ENCODE measurements at regions not wholly inside any gene's neighbourhood (a gene's known extent, or its start where the extent isn't known, plus 50 kb on each side); places are given as distances from the start of the nearest gene placed in this dataset.
A peak's percentile ranks its signal among the peaks of the same experiment; 100 is the strongest.
"Not testable (repeated sequence)": the region's sequence is repeated elsewhere in the genome, so short reads cannot be mapped to it uniquely, and the experiment has no call there.

- no peak for DNase-seq
Observed at GRCh38 chr2:106288873-106289272, 94.8 kb upstream of the UXS1 start.

GRCh38 chr2:106285237-106285829, 91.2 kb upstream of the UXS1 start:
- DNase-seq = no peak

GRCh38 chr2:106284691-106285202, 90.6 kb upstream of the UXS1 start:
- DNase-seq = no peak

GRCh38 chr2:106284255-106284654, 90.2 kb upstream of the UXS1 start:
- no peak for DNase-seq

- DNase-seq = peak; percentile 20
Observed at GRCh38 chr2:106283228-106284152, 89.4 kb upstream of the UXS1 start.

GRCh38 chr2:106282462-106283170, 88.5 kb upstream of the UXS1 start:
- DNase-seq = peak; percentile 20

GRCh38 chr2:106281907-106282430, 87.9 kb upstream of the UXS1 start:
- not testable (repeated sequence) for DNase-seq

GRCh38 chr2:106280722-106281446, 86.8 kb upstream of the UXS1 start:
- no peak for DNase-seq

- DNase-seq = no peak
Observed at GRCh38 chr2:106280224-106280623, 86.1 kb upstream of the UXS1 start.

- DNase-seq = no peak
Observed at GRCh38 chr2:106278112-106278876, 84.2 kb upstream of the UXS1 start.

GRCh38 chr2:106277426-106277825, 83.3 kb upstream of the UXS1 start:
- no peak for DNase-seq

- DNase-seq = no peak
Observed at GRCh38 chr2:106275971-106276370, 81.9 kb upstream of the UXS1 start.

GRCh38 chr2:106274668-106275067, 80.6 kb upstream of the UXS1 start:
- DNase-seq = no peak

- no peak for DNase-seq
Observed at GRCh38 chr2:106272216-106272807, 78.2 kb upstream of the UXS1 start.

- DNase-seq = no peak
Observed at GRCh38 chr2:106270471-106270891, 76.4 kb upstream of the UXS1 start.

- DNase-seq = peak; percentile 56
Observed at GRCh38 chr2:106269591-106270291, 75.6 kb upstream of the UXS1 start.

GRCh38 chr2:106267997-106268396, 73.9 kb upstream of the UXS1 start:
- DNase-seq = no peak

- no peak for DNase-seq
Observed at GRCh38 chr2:106261871-106262321, 67.8 kb upstream of the UXS1 start.

GRCh38 chr2:106258859-106259258, 64.8 kb upstream of the UXS1 start:
- not testable (repeated sequence) for DNase-seq

- DNase-seq = no peak
Observed at GRCh38 chr2:106257830-106258229, 63.7 kb upstream of the UXS1 start.

Data from NCI-H345 (cell line).